ENCODE measurements at regions not wholly inside any gene's neighbourhood (a gene's known extent, or its start where the extent isn't known, plus 50 kb on each side); places are given as distances from the start of the nearest gene placed in this dataset.

- Histone ChIP-seq H3K27ac (ENCODE audit: low read depth, low read length) (no peak overlapping the region), H2BK120ac (replicated peaks; ENCODE audit: low read depth, low read length) (no peak overlapping the region), H4K5ac (ENCODE audit: insufficient read length, low read depth, low read length) (no peak overlapping the region), H3K4me2 (ENCODE audit: insufficient read depth in 1 of 2, low read depth in 2 of 2, low read length in 2 of 2) (no peak overlapping the region), H2AK5ac (ENCODE audit: low read depth, low read length) (no peak overlapping the region), H2BK20ac (ENCODE audit: low read length) (no peak overlapping the region), H4K8ac (ENCODE audit: extremely low read depth, insufficient read depth, low read length) (no peak overlapping the region), H3K23me2 (ENCODE audit: low read depth, low read length) (no peaks in the 10 kb centered on the region), H3K79me2 (ENCODE audit: control insufficient read depth in 1 of 2, insufficient read depth in 2 of 2, low read length in 2 of 2) (no peaks in the 10 kb centered on the region), H3K4me1 (replicated peaks in 1 of 4; ENCODE audit: control insufficient read depth in 3 of 4, insufficient read depth in 4 of 4, low read length in 3 of 4) (no peaks in the 10 kb centered on the region), H2BK12ac (ENCODE audit: low read depth, low read length) (no peak overlapping the region), H3K9ac (replicated peaks in 1 of 4; ENCODE audit: extremely low read depth in 1 of 4, low read depth in 3 of 4, low read length in 3 of 4) (no peak overlapping the region), H4K20me1 (replicated peaks in 1 of 2; ENCODE audit: control insufficient read depth in 1 of 2, insufficient read depth in 2 of 2, low read length in 2 of 2) (peaks cover 0 to 3% of the 10 kb centered on the region in 2 experiments), H2AFZ (ENCODE audit: low read length) (no peak overlapping the region), H3K18ac (ENCODE audit: extremely low read depth, low read length) (no peak overlapping the region), H3K9me3 (ENCODE audit: insufficient read depth in 2 of 2, low read depth in 1 of 2, low read length in 1 of 2) (no peaks in the 10 kb centered on the region), H3K4ac (replicated peaks; ENCODE audit: insufficient read length, low read depth, low read length) (no peak overlapping the region), H3K27me3 (replicated peaks in 1 of 4; ENCODE audit: control insufficient read depth in 3 of 4, extremely low read depth in 1 of 4, insufficient read depth in 3 of 4, low read length in 3 of 4) (peaks cover 0 to 4% (median 0%) of the 10 kb centered on the region in 4 experiments; a peak in 1 of 7 replicates), H3K56ac (replicated peaks; ENCODE audit: insufficient read length, low read depth, low read length) (no peak overlapping the region), H3K4me3 (ENCODE audit: extremely low read depth in 1 of 4, insufficient read depth in 2 of 4, low read depth in 3 of 4, low read length in 4 of 4) (no peak overlapping the region), H3K79me1 (ENCODE audit: low read depth, low read length) (no peaks in the 10 kb centered on the region), H3K36me3 (ENCODE audit: control insufficient read depth in 2 of 4, insufficient read depth in 4 of 4, low read length in 3 of 4) (no peaks in the 10 kb centered on the region), H2BK15ac (ENCODE audit: low read length) (no peak overlapping the region), H2BK5ac (ENCODE audit: low read depth, low read length) (no peak overlapping the region), H3K23ac (ENCODE audit: insufficient read length) (no peak overlapping the region), H4K91ac (replicated peaks; ENCODE audit: insufficient read length, low read length) (no peak overlapping the region), H3K14ac (ENCODE audit: insufficient read length) (no peak overlapping the region)
- CTCF ChIA-PET (ENCODE audit: partially characterized antibody), result interaction anchor here (0.6 to 2.3 kb wide), 15 partner anchors 10 to 241 kb away, joined by 3 to 9 read pairs (median 4); no protein-coding TSS in a partner anchor
- TF ChIP-seq POLR2AphosphoS5 (IDR thresholded peaks at IDR 0.05; ENCODE audit: low read depth, low read length) (no peak), ASH2L (IDR thresholded peaks at IDR 0.05; ENCODE audit: low read length) (no peak), KDM4A (IDR thresholded peaks at IDR 0.05; ENCODE audit: low read depth, low read length, severe bottlenecking) (no peak), CTCF (IDR thresholded peaks at IDR 0.05; ENCODE audit: control extremely low read depth in 1 of 3, insufficient read depth in 1 of 3, low read depth in 1 of 3, low read length in 3 of 3) (no peak), JUN (IDR thresholded peaks at IDR 0.05; ENCODE audit: low read depth, low read length) (no peak), SP2 (IDR thresholded peaks at IDR 0.05; ENCODE audit: low read length) (no peak), CBX5 (IDR thresholded peaks at IDR 0.05; ENCODE audit: low read depth, low read length) (no peak), BRCA1 (IDR thresholded peaks at IDR 0.05; ENCODE audit: low read depth, low read length) (no peak), SIX5 (IDR thresholded peaks at IDR 0.05; ENCODE audit: low read depth, low read length) (no peak), EGR1 (IDR thresholded peaks at IDR 0.05; ENCODE audit: borderline replicate concordance, low read depth, low read length) (no peak), SRF (IDR thresholded peaks at IDR 0.05; ENCODE audit: low read depth, low read length) (no peak)
- DNase-seq (ENCODE audit: low read depth in 1 of 2, low spot score in 2 of 2), result no peak
- no peak for FAIRE-seq
- 86% methylated on average over 8 of the region's 8 CpGs; no CpG with 5 or more reads in 1 of the 2 experiments for WGBS, 2 experiments (ENCODE audit: extremely low coverage in 1 of 2, insufficient coverage in 1 of 2, insufficient read length in 1 of 2, insufficient replicate concordance in 2 of 2, low coverage in 1 of 2, low lambda C conversion rate in 2 of 2, missing lambda C conversion rate in 1 of 2)
- POLR2A ChIA-PET (ENCODE audit: partially characterized antibody), result no interaction called here
Observed at GRCh38 chr9:38154501-38155421, 85.7 kb upstream of the SHB start.

Measured in H1 (cell line).